ENCODE measurements at regions not wholly inside any gene's neighbourhood (a gene's known extent, or its start where the extent isn't known, plus 50 kb on each side); places are given as distances from the start of the nearest gene placed in this dataset.

- TF ChIP-seq, protein P1, sequence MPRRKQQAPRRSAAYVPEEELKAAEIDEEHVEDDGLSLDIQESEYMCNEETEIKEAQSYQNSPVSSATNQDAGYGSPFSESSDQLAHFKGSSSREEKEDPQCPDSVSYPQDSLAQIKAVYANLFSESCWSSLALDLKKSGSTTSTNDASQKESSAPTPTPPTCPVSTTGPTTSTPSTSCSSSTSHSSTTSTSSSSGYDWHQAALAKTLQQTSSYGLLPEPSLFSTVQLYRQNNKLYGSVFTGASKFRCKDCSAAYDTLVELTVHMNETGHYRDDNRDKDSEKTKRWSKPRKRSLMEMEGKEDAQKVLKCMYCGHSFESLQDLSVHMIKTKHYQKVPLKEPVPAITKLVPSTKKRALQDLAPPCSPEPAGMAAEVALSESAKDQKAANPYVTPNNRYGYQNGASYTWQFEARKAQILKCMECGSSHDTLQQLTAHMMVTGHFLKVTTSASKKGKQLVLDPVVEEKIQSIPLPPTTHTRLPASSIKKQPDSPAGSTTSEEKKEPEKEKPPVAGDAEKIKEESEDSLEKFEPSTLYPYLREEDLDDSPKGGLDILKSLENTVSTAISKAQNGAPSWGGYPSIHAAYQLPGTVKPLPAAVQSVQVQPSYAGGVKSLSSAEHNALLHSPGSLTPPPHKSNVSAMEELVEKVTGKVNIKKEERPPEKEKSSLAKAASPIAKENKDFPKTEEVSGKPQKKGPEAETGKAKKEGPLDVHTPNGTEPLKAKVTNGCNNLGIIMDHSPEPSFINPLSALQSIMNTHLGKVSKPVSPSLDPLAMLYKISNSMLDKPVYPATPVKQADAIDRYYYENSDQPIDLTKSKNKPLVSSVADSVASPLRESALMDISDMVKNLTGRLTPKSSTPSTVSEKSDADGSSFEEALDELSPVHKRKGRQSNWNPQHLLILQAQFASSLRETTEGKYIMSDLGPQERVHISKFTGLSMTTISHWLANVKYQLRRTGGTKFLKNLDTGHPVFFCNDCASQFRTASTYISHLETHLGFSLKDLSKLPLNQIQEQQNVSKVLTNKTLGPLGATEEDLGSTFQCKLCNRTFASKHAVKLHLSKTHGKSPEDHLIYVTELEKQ (tag by site-specific recombination; IDR thresholded peaks at IDR 0.05; ENCODE audit: borderline replicate concordance): no peak
- TF ChIP-seq ZNF585B (tag by site-specific recombination; IDR thresholded peaks at IDR 0.05) (no peak), ZNF157 (tag by site-specific recombination; IDR thresholded peaks at IDR 0.05) (no peak), ZNF391 (tag by site-specific recombination; IDR thresholded peaks at IDR 0.05; ENCODE audit: borderline replicate concordance, low read depth) (no peak), ZNF629 (tag by site-specific recombination; IDR thresholded peaks at IDR 0.05) (no peak)
- TF ChIP-seq, protein P2, sequence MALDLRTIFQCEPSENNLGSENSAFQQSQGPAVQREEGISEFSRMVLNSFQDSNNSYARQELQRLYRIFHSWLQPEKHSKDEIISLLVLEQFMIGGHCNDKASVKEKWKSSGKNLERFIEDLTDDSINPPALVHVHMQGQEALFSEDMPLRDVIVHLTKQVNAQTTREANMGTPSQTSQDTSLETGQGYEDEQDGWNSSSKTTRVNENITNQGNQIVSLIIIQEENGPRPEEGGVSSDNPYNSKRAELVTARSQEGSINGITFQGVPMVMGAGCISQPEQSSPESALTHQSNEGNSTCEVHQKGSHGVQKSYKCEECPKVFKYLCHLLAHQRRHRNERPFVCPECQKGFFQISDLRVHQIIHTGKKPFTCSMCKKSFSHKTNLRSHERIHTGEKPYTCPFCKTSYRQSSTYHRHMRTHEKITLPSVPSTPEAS (tag by site-specific recombination; IDR thresholded peaks at IDR 0.05): no peak
Measured at GRCh38 chr10:62745581-62745980, 58.9 kb upstream of the ADO start (continued).

GRCh38 chr10:62746951-62747729 is 57.4 kb upstream of the ADO start:
- H3K27ac ChIP-seq (ENCODE audit: extremely low read depth, low read depth, low read length): no peak overlapping the region
- TF ChIP-seq ZNF513 (tag by site-specific recombination; IDR thresholded peaks at IDR 0.05): no peak
- TF ChIP-seq SETDB1 (IDR thresholded peaks at IDR 0.05; ENCODE audit: insufficient read length, low read length): no peak
- no peak for TF ChIP-seq WT1 (tag by site-specific recombination; IDR thresholded peaks at IDR 0.05)
- TF ChIP-seq ZNF366 (tag by site-specific recombination; conservative IDR thresholded peaks at IDR 0.05): no peak
- TF ChIP-seq ZNF174 (tag by site-specific recombination; IDR thresholded peaks at IDR 0.05): no peak
- TF ChIP-seq ZNF121 (tag by site-specific recombination; IDR thresholded peaks at IDR 0.05): no peak
- no peak overlapping the region for H3K4me3 ChIP-seq (ENCODE audit: low read depth, low read length)
- no peaks in the 10 kb centered on the region for H3K36me3 ChIP-seq (ENCODE audit: control insufficient read depth in 2 of 2, insufficient read depth in 1 of 2, low read length in 2 of 2)
- no peaks in the 10 kb centered on the region for H3K9me3 ChIP-seq (ENCODE audit: control insufficient read depth, insufficient read depth, low read depth, low read length)
- ChIA-PET CTCF (no interaction called here), POLR2A (no interaction called here)
- H3K4me1 ChIP-seq (ENCODE audit: control insufficient read depth, insufficient read depth, low read length): no peaks in the 10 kb centered on the region

DNA sequence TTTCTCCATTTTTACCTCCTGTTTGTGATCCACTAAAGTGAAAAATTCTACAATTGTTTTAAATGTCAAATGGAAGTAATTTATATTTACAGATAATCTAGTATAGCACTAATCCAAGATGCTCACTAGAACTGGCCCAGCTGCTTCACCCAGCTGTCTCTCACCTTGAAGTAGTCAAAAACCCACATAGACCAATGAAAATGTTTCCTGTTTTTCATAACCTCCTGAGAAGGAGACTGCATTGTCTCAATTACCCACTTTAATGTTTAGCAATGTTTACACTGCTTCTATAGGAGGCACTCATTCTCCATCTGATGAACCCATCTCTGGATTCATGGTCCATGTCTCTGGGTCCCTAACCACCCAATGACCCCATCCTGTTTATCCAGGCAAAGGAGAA is 56.1 kb upstream of the ADO start:
- ChIA-PET CTCF (interaction anchor here (0.7 to 1.1 kb wide), 2 partner anchors 11 to 15 kb away, joined by 3 to 4 read pairs; no protein-coding TSS in a partner anchor), POLR2A (no interaction called here)
- no peak overlapping the region for H3K27ac ChIP-seq (ENCODE audit: extremely low read depth, low read depth, low read length)
- no peaks in the 10 kb centered on the region for H3K9me3 ChIP-seq (ENCODE audit: control insufficient read depth, insufficient read depth, low read depth, low read length)
- H3K4me1 ChIP-seq (ENCODE audit: control insufficient read depth, insufficient read depth, low read length): no peaks in the 10 kb centered on the region
- H3K36me3 ChIP-seq (ENCODE audit: control insufficient read depth in 2 of 2, insufficient read depth in 1 of 2, low read length in 2 of 2): no peaks in the 10 kb centered on the region
- no peak overlapping the region for H3K4me3 ChIP-seq (ENCODE audit: low read depth, low read length)
- TF ChIP-seq SCRT2 (tag by site-specific recombination; IDR thresholded peaks at IDR 0.05) (no peak), ZNF423 (tag by site-specific recombination; IDR thresholded peaks at IDR 0.05) (no peak), ZNF26 (tag by site-specific recombination; IDR thresholded peaks at IDR 0.05) (no peak), SETDB1 (IDR thresholded peaks at IDR 0.05; ENCODE audit: insufficient read length, low read length) (no peak), ZFP37 (tag by site-specific recombination; IDR thresholded peaks at IDR 0.05) (no peak), SP3 (tag by site-specific recombination; IDR thresholded peaks at IDR 0.05) (no peak), KLF1 (tag by site-specific recombination; IDR thresholded peaks at IDR 0.05) (no peak)
- TF ChIP-seq, protein P3, sequence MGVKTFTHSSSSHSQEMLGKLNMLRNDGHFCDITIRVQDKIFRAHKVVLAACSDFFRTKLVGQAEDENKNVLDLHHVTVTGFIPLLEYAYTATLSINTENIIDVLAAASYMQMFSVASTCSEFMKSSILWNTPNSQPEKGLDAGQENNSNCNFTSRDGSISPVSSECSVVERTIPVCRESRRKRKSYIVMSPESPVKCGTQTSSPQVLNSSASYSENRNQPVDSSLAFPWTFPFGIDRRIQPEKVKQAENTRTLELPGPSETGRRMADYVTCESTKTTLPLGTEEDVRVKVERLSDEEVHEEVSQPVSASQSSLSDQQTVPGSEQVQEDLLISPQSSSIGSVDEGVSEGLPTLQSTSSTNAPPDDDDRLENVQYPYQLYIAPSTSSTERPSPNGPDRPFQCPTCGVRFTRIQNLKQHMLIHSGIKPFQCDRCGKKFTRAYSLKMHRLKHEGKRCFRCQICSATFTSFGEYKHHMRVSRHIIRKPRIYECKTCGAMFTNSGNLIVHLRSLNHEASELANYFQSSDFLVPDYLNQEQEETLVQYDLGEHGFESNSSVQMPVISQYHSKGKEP (tag by site-specific recombination; IDR thresholded peaks at IDR 0.05): no peak
